Panc1 (cell line): ENCODE measurements at regions not wholly inside any gene's neighbourhood (a gene's known extent, or its start where the extent isn't known, plus 50 kb on each side); places are given as distances from the start of the nearest gene placed in this dataset.

Experiments
- ATAC-seq: fragments of 200-7000 bp; cut with Tn5 transposase; 2 replicates; pipeline ENCODE4 v1.9.1; 2020; ENCODE audit warnings: mild to moderate bottlenecking, moderate library complexity
- BruUV-seq: library from RNA; stranded (reverse); fragments of 400-500 nt; replicated peaks from 2 replicates; lab custom pipeline; 2021; lab: Mats Ljungman, UMichigan
- CTCF ChIA-PET: fragments of 300-600 bp; sonication (Branson Sonifier 250); formaldehyde crosslinking; loops from one replicate; lab custom pipeline; 2022; ENCODE audit warnings: antibody characterized with exemption; lab: Charles Lee
- POLR2A ChIA-PET: fragments of 300-600 bp; sonication (Branson Sonifier 250); formaldehyde crosslinking; loops from one replicate; lab custom pipeline; 2022; ENCODE audit warnings: antibody characterized with exemption; lab: Charles Lee
- DNase-seq: peaks from one replicate; pipeline ENCODE4 v3.0.0-alpha.2; 2010; ENCODE audit warnings: low read depth, low spot score
- H3K27ac ChIP-seq: 2 replicates; pipeline ENCODE4 v1.5.1; 2011; ENCODE audit warnings: mild to moderate bottlenecking, low read length, inconsistent platforms
- H3K27me3 ChIP-seq: fragments of 200-500 bp; sonication (Bioruptor generic); 2 replicates; pipeline ENCODE4 v1.6.0; 2014; ENCODE audit warnings: low read length, inconsistent platforms; ENCODE audit not compliant: control insufficient read depth, insufficient read depth
- H3K36me3 ChIP-seq: fragments of 200-500 bp; sonication (Bioruptor generic); 2 replicates; pipeline ENCODE4 v1.5.1; 2014; ENCODE audit warnings: inconsistent platforms, mild to moderate bottlenecking, low read length, moderate library complexity; ENCODE audit not compliant: control insufficient read depth, insufficient read depth
- H3K4me1 ChIP-seq: 2 replicates; pipeline ENCODE4 v1.5.1; 2011; ENCODE audit warnings: inconsistent platforms, mild to moderate bottlenecking, low read length, moderate library complexity; ENCODE audit not compliant: control insufficient read depth, insufficient read depth
- H3K4me3 ChIP-seq, 2 experiments: 2 replicates each; pipeline ENCODE4 v1.5.1; 2011 to 2012; ENCODE audit warnings: low read depth in 2 of 2, low read length in 2 of 2, mild to moderate bottlenecking in 2 of 2, inconsistent platforms in 1 of 2, moderate library complexity in 1 of 2
- H3K9me3 ChIP-seq: fragments of 200-500 bp; sonication (Bioruptor generic); 2 replicates; pipeline ENCODE4 v1.5.1; 2014; ENCODE audit warnings: low read depth, mild to moderate bottlenecking, inconsistent platforms, low read length, moderate library complexity; ENCODE audit not compliant: control insufficient read depth, insufficient read depth
- POLR2AphosphoS5 ChIP-seq: IDR thresholded peaks from 2 replicates; pipeline ENCODE4 v1.6.1; 2012; ENCODE audit warnings: mild to moderate bottlenecking, low read depth, low read length, moderate library complexity
- REST ChIP-seq, 2 experiments: IDR thresholded peaks; 2 replicates each; pipeline ENCODE4 v1.6.1; 2011 to 2012; ENCODE audit warnings: low read depth in 2 of 2, control low read depth in 1 of 2, low read length in 1 of 2, mild to moderate bottlenecking in 1 of 2, moderate library complexity in 1 of 2; ENCODE audit not compliant: insufficient read depth in 1 of 2
- SIN3A ChIP-seq: IDR thresholded peaks from 2 replicates; pipeline ENCODE4 v1.6.1; 2012; ENCODE audit warnings: low read depth, mild to moderate bottlenecking, low read length, moderate library complexity, borderline replicate concordance; ENCODE audit not compliant: insufficient read depth
- TCF7L2 ChIP-seq: IDR thresholded peaks from 2 replicates; pipeline ENCODE4 v1.6.1; 2011; ENCODE audit warnings: mild to moderate bottlenecking, low read depth, low read length, inconsistent platforms
- in situ Hi-C: cut with HindIII; loops from 2 replicates; pipeline ENCODE4 v1.10.0; 2016; ENCODE audit warnings: low sequenced_read_pairs, low pct_unique_long_range_greater_than_20kb
- intact Hi-C: fragments of 100-400 bp; cut with micrococcal nuclease; formaldehyde crosslinking; loops from one replicate; pipeline ENCODE4 v1.10.0; 2022; ENCODE audit not compliant: unreplicated experiment
- TF ChIP-seq, protein P1 (sequence below): fragments of 450-650 bp; IDR thresholded peaks from 2 replicates; pipeline ENCODE4 v1.5.1; 2017; ENCODE audit warnings: mild to moderate bottlenecking

GRCh38 chr5:105922574-105922973, 1748.2 kb downstream of the EFNA5 start:
- intact Hi-C loops (no loop called here), in situ Hi-C loops (no loop called here)
- no peaks in the 10 kb centered on the region for H3K36me3 ChIP-seq
- H3K4me1 ChIP-seq = no peaks in the 10 kb centered on the region
- no peak for DNase-seq
- no peaks in the 10 kb centered on the region; the same call in 1 of the 2 replicates for H3K9me3 ChIP-seq
- TF ChIP-seq SIN3A (no peak), POLR2AphosphoS5 (no peak), TCF7L2 (no peak), REST (IDR thresholded peaks at IDR 0.05; ENCODE audit: insufficient read depth in 1 of 2, low read depth in 2 of 2, low read length in 1 of 2) (no peak)
- TF ChIP-seq, protein P1, sequence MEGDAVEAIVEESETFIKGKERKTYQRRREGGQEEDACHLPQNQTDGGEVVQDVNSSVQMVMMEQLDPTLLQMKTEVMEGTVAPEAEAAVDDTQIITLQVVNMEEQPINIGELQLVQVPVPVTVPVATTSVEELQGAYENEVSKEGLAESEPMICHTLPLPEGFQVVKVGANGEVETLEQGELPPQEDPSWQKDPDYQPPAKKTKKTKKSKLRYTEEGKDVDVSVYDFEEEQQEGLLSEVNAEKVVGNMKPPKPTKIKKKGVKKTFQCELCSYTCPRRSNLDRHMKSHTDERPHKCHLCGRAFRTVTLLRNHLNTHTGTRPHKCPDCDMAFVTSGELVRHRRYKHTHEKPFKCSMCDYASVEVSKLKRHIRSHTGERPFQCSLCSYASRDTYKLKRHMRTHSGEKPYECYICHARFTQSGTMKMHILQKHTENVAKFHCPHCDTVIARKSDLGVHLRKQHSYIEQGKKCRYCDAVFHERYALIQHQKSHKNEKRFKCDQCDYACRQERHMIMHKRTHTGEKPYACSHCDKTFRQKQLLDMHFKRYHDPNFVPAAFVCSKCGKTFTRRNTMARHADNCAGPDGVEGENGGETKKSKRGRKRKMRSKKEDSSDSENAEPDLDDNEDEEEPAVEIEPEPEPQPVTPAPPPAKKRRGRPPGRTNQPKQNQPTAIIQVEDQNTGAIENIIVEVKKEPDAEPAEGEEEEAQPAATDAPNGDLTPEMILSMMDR = no peak
- no peak overlapping the region for H3K27ac ChIP-seq
- H3K27me3 ChIP-seq = no peaks in the 10 kb centered on the region
- H3K4me3 ChIP-seq = no peak overlapping the region
- ChIA-PET CTCF (no interaction called here), POLR2A (no interaction called here)
- ATAC-seq = no peak
- no TSS peak for BruUV-seq

DNA sequence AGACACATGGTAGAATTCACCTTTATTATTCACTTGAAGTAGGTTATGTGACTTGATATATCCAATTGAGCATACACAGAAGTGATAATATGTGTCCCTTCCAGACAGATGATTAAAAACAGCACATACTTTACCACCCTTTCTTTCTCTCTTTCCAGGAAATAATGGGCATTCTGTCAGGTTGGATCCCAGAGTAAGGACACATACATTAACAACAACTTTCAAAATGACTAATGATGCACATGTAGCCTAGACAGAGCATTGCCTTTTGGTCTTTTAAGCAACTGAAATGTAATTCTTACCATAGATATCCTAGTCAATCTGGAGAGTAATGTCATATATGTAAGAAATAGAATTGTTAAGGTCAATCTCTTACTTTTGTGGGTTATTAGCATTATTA, 1748.7 kb downstream of the EFNA5 start:
- CTCF ChIA-PET = no interaction called here
- no peak for ATAC-seq

More for the DNA sequence above, 1748.7 kb downstream of the EFNA5 start:
- Histone ChIP-seq H3K27me3 (no peaks in the 10 kb centered on the region), H3K27ac (no peak overlapping the region), H3K9me3 (no peaks in the 10 kb centered on the region; the same call in 1 of the 2 replicates), H3K4me1 (no peaks in the 10 kb centered on the region), H3K36me3 (no peaks in the 10 kb centered on the region), H3K4me3 (no peak overlapping the region)
- no peak for DNase-seq
- no TSS peak for BruUV-seq
- POLR2A ChIA-PET = no interaction called here
- TF ChIP-seq, protein P1 = no peak
- TF ChIP-seq TCF7L2 (no peak), REST (IDR thresholded peaks at IDR 0.05; ENCODE audit: insufficient read depth in 1 of 2, low read depth in 2 of 2, low read length in 1 of 2) (no peak), SIN3A (no peak), POLR2AphosphoS5 (no peak)
- in situ Hi-C loops (no loop called here), intact Hi-C loops (no loop called here)
